NT2/D1 (cell line): ENCODE measurements at regions not wholly inside any gene's neighbourhood (a gene's known extent, or its start where the extent isn't known, plus 50 kb on each side); places are given as distances from the start of the nearest gene placed in this dataset.
"Not testable (repeated sequence)": the region's sequence is repeated elsewhere in the genome, so short reads cannot be mapped to it uniquely, and the experiment has no call there.

Source experiments
- SUZ12 ChIP-seq: IDR thresholded peaks from 2 replicates; pipeline ENCODE4 v1.6.1; 2011; ENCODE audit not compliant: insufficient read length, insufficient read depth; ENCODE audit errors: extremely low read depth
- YY1 ChIP-seq: IDR thresholded peaks from 2 replicates; pipeline ENCODE4 v1.6.1; 2011; ENCODE audit not compliant: insufficient read length, insufficient read depth
- ZNF274 ChIP-seq: IDR thresholded peaks from 2 replicates; pipeline ENCODE4 v1.6.1; 2011; ENCODE audit warnings: mild to moderate bottlenecking, low read depth, low read length

- TF ChIP-seq YY1, SUZ12, ZNF274: not testable (repeated sequence)
Measured at GRCh38 chr7:76867364-76867889, 164.7 kb downstream of the SPDYE17 start.
